Large intestine (tissue), 3 donors: ENCODE measurements at regions not wholly inside any gene's neighbourhood (a gene's known extent, or its start where the extent isn't known, plus 50 kb on each side); places are given as distances from the start of the nearest gene placed in this dataset.

Experiments
- DNase-seq, 2 donors: peaks; one replicate each; pipeline versions ENCODE4 v3.0.0 to v3.0.0-alpha.2; 2013
- H3K27ac ChIP-seq: one replicate; pipeline ENCODE4 v1.5.1; 2013; ENCODE audit warnings: low read length
- H3K27me3 ChIP-seq: 2 replicates; pipeline ENCODE4 v1.6.1; 2013; ENCODE audit warnings: low read length; ENCODE audit not compliant: control insufficient read depth, insufficient read depth
- H3K36me3 ChIP-seq: 2 replicates; pipeline ENCODE4 v1.6.1; 2013; ENCODE audit warnings: low read length; ENCODE audit not compliant: control insufficient read depth, insufficient read depth
- H3K4me1 ChIP-seq: one replicate; pipeline ENCODE4 v1.6.1; 2013; ENCODE audit warnings: low read length; ENCODE audit not compliant: control insufficient read depth, insufficient read depth
- H3K4me3 ChIP-seq: one replicate; pipeline ENCODE4 v1.5.1; 2013; ENCODE audit warnings: low read length
- H3K9me3 ChIP-seq: one replicate; pipeline ENCODE4 v1.6.1; 2013; ENCODE audit warnings: mild to moderate bottlenecking, low read depth, low read length, moderate library complexity; ENCODE audit not compliant: control insufficient read depth
- WGBS: methylation state at CpG from one replicate; pipeline ENCODE4 v1.1.5; 2013; ENCODE audit warnings: low lambda C conversion rate; ENCODE audit not compliant: insufficient coverage; 5-methylcytosine and 5-hydroxymethylcytosine counted together

DNA sequence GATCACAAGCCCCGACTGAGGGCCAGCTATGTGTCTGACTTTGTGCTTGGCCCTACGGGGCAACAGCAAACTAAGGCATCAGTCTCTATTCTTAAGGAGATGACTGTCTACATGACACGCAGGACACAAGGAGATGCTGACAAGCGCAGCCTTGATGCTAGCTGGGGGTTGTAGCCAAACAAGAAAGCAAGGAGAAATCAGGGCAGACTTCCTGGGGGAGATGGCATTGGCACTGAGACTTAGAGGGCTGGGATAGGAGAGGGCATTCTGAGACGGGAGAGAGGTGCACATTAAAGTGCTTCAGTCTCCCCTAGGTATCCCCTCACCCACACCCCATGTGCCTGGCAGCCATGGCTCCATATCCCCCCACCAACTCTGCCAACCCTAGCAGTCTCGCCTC lies 210.8 kb upstream of the POU3F1 start:
- Histone ChIP-seq H3K36me3 (no peaks in the 10 kb centered on the region), H3K9me3 (peaks cover 3% of the 10 kb centered on the region), H3K4me3 (no peak overlapping the region), H3K4me1 (no peaks in the 10 kb centered on the region), H3K27ac (no peak overlapping the region), H3K27me3 (peaks cover 25% of the 10 kb centered on the region)
- DNase-seq, result no peak
- no CpG with 5 or more reads among the region's 6 CpGs for WGBS

DNA sequence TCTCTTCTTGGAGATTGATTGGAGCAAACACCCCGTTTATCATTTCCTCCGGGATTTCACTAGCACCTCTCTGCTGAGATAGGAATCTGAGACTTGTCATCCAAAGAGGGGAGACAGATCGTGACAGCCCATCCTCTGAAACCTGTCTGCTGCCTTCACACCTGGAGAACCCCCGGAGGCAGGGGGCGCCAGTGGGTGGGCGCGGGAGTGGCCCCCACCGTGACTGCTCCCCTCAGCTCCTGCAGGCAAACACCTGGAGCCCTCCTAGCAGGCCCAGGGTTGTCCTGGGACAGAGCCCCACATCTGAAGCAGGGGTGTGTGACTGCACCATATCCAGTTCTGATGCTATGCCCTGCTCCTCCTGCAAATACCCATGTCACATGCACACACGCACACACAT lies 209.5 kb upstream of the POU3F1 start:
- Histone ChIP-seq H3K9me3 (peaks cover 3% of the 10 kb centered on the region), H3K4me1 (no peaks in the 10 kb centered on the region), H3K27ac (no peak overlapping the region), H3K4me3 (no peak overlapping the region), H3K27me3 (peaks cover 25% of the 10 kb centered on the region), H3K36me3 (no peaks in the 10 kb centered on the region)
- DNase-seq, result no peak
- no CpG with 5 or more reads among the region's 9 CpGs for whole genome bisulfite sequencing

DNA sequence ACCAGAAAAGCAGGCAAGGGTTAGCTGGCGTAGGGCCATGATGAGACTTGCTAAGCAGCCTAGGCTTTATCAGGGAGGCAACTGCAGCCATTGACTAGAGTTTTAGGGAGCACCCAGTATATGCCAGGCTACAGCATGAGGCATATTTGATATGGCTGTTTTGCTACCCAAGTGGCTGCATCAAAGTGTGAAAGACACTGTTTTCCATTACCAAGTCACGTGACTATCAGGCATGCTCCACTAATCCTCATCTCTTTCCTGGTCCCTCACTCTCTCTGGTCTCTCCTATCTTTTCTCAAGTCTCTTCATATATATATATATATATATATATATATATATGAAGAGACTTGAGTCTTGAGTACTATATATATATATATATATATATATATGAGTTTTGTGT lies 206.7 kb upstream of the POU3F1 start:
- Histone ChIP-seq H3K9me3 (no peaks in the 10 kb centered on the region), H3K27me3 (peaks cover 18% of the 10 kb centered on the region), H3K27ac (no peak overlapping the region), H3K36me3 (no peaks in the 10 kb centered on the region), H3K4me1 (no peaks in the 10 kb centered on the region), H3K4me3 (no peak overlapping the region)
- WGBS, result no CpG with 5 or more reads among the region's 2 CpGs
- no peak for DNase-seq

DNA sequence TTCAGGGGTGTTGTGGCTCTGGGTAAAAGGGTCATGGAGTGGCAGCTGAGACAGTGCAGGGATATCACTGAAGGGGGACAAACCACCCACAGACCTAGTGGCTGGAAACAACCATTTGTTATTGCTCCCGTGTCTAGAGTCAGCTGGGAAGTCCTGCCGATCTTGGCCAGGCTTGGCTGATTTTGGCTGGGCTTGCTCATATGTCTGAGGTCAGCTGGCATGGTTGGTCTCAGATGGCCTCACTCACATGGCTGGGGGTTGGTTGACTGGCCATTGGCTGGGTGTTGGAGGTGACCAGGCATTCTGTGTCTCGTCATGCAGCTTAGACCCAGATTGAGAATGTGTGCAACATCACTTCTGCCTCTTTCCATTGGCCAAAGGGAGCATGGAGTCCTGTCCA lies 203.8 kb upstream of the POU3F1 start:
- no CpG with 5 or more reads among the region's 3 CpGs for WGBS
- no peak overlapping the region for H3K27ac ChIP-seq
- no peaks in the 10 kb centered on the region for H3K9me3 ChIP-seq
- no peak for DNase-seq
- H3K4me1 ChIP-seq, result peaks cover 16% of the 10 kb centered on the region
- H3K4me3 ChIP-seq, result no peak overlapping the region
- no peaks in the 10 kb centered on the region for H3K36me3 ChIP-seq
- peaks cover 12% of the 10 kb centered on the region for H3K27me3 ChIP-seq

DNA sequence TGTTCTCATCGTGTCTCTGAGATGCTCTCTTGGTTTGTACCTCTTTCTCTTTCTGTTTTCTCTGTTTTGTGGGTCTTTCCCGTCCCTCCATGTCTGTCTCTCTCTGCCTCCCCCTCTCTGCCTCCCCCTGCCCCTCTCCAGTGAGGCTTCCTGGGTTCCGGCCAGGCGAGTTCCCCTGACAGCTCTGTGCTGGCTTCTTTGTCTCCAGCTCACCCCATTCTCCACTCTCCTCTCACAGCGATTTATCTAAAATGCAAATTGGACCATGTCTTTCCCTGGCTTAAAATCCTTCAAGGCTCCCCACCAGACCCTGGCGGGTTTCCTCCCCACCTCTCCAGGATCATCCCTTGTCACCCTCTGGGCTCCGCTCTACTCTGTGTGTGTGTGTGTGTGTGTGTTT lies 202.4 kb upstream of the POU3F1 start:
- no peaks in the 10 kb centered on the region for H3K36me3 ChIP-seq
- H3K27ac ChIP-seq, result no peak overlapping the region
- H3K9me3 ChIP-seq, result no peaks in the 10 kb centered on the region
- no peak overlapping the region for H3K4me3 ChIP-seq
- WGBS, result 100% methylated on average over 1 of the region's 7 CpGs
- H3K27me3 ChIP-seq, result peaks cover 16% of the 10 kb centered on the region
- DNase-seq, result no peak
- H3K4me1 ChIP-seq, result peaks cover 16% of the 10 kb centered on the region

DNA sequence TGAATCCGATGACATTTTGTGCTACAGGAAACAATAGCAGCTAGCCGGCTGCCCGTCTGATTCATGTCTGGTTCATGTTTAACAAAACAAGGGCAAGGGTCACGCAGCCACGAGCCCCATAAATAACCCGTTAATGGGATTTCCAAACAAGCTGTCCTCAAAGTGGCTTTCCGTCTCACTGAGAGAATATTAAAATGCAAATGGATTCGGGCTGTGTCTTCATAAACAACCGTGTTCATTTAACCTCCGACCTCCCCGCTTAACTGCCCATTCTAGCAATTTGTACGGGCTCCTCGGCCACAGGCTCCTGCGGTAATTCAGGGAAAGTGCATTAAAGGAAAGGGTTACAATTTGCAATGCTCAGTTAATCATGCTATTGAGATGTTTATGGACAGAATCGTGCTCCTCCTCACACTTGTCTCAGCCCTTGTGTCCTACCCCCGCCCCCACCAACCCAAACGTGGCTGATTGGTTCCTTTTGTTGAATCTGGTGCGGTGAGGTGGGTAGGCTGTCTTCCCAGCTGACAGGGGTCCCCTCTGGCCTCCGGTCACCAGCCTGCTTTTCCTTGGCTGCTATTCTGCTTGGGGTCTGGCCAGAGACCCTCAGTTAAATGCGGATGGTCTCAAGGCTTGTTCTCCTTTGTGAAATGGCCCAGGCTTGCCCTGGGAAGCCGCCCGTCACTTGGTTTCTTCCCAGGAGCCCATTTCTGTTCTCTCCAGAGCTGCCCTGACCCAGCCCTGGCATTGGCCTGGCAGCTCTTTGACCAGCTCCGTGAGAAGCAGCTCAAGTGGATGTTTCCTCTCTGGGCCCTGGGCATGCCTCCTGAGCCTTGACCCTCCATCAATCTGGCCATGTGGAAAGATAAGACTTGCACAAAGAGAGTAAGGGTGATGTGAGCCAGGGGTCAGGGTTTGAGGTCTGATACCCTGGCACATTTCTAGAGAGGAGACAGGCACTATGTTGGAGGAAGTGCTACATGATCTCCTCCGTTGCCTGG lies 200.7 kb upstream of the POU3F1 start:
- peaks cover 21% of the 10 kb centered on the region for H3K4me1 ChIP-seq
- H3K27me3 ChIP-seq, result peaks cover 13% of the 10 kb centered on the region
- no peak overlapping the region for H3K4me3 ChIP-seq
- H3K27ac ChIP-seq, result no peak overlapping the region
- peak; percentile 54 to 83 for DNase-seq
- WGBS, result no CpG with 5 or more reads among the region's 24 CpGs
- H3K36me3 ChIP-seq, result no peaks in the 10 kb centered on the region
- no peaks in the 10 kb centered on the region for H3K9me3 ChIP-seq

DNA sequence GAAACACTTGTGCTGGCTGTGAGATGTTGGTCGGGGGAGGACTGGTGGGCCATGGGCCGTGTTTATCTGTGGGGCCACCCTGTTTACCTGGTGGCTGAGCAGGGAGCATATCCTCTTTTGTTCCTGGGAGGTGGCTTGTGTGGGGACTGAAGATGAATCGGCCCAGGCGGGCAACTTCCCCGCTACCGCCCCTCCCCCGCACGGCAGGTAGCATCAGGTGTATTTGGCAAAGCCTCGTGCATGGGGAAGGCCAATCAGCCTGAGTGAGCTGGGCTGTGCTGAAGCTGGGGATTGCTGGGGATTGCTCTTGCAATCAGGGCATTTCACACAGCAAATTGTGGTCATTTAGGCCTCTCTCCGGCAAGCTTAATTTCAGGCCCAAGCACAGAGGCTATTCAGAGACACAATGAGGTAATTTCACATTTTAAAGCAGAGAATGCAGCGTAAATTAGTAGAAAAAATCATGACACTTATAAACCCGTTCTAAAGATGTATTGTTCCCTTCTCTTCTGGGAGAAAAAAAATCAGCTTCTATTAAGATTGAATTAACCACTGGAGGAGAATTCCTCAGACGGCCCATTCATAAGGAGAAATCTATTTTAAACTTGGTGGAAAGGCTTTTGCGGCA lies 197.7 kb upstream of the POU3F1 start:
- no peaks in the 10 kb centered on the region for H3K9me3 ChIP-seq
- no peak overlapping the region for H3K4me3 ChIP-seq
- DNase-seq, result no peak
- H3K27ac ChIP-seq, result no peak overlapping the region
- H3K27me3 ChIP-seq, result peaks cover 6% of the 10 kb centered on the region
- no CpG with 5 or more reads among the region's 14 CpGs for WGBS
- H3K36me3 ChIP-seq, result no peaks in the 10 kb centered on the region
- peaks cover 21% of the 10 kb centered on the region for H3K4me1 ChIP-seq

DNA sequence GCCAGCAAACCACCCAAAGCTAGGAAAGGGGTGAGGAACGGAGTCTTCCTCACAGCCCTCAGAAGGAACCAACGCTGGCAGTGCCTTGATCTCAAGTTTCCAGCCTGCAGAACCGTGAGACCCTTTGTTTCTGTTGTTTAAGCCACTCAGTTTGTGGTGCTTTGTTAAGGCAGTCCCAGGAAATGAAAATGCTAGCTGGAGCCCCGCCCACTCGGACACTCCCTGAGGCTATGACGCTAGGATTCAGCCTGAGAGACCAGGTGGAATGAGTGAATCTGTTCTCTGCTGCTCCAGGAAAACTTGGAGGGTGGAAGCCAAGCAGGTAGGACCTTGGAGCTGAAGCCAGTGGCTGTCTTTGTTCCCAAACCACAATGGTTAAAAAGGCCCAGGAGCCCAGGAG lies 196.5 kb upstream of the POU3F1 start:
- peaks cover 4% of the 10 kb centered on the region for H3K27me3 ChIP-seq
- whole genome bisulfite sequencing, result no CpG with 5 or more reads among the region's 6 CpGs
- H3K27ac ChIP-seq, result no peak overlapping the region
- H3K36me3 ChIP-seq, result no peaks in the 10 kb centered on the region
- no peak overlapping the region for H3K4me3 ChIP-seq
- H3K9me3 ChIP-seq, result no peaks in the 10 kb centered on the region
- peak; percentile 53 to 73 for DNase-seq
- H3K4me1 ChIP-seq, result peaks cover 21% of the 10 kb centered on the region

DNA sequence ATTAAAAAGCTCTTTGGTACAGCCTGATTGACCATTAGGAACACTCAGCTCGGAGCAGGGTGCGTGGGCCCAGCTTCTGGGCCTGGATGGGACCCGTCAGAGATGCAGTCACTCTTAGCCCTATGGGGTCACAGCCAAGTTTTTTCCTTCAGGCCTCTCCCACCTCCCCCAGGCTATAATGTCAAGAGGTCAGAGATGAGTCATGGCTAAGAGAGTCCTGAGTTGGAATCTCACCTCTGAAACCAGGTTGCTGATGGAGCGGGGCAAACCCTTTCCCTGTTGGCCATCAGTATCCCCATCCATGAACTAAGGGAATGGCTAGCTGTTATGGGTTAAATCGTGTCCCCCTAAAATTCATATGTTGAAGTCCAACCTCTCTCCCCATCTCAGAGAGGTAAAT lies 195.9 kb upstream of the POU3F1 start:
- DNase-seq, result no peak
- no peak overlapping the region for H3K27ac ChIP-seq
- H3K4me1 ChIP-seq, result peaks cover 16% of the 10 kb centered on the region
- no peaks in the 10 kb centered on the region for H3K36me3 ChIP-seq
- WGBS, result no CpG with 5 or more reads among the region's 5 CpGs
- H3K9me3 ChIP-seq, result no peaks in the 10 kb centered on the region
- H3K27me3 ChIP-seq, result peaks cover 4% of the 10 kb centered on the region
- H3K4me3 ChIP-seq, result no peak overlapping the region

DNA sequence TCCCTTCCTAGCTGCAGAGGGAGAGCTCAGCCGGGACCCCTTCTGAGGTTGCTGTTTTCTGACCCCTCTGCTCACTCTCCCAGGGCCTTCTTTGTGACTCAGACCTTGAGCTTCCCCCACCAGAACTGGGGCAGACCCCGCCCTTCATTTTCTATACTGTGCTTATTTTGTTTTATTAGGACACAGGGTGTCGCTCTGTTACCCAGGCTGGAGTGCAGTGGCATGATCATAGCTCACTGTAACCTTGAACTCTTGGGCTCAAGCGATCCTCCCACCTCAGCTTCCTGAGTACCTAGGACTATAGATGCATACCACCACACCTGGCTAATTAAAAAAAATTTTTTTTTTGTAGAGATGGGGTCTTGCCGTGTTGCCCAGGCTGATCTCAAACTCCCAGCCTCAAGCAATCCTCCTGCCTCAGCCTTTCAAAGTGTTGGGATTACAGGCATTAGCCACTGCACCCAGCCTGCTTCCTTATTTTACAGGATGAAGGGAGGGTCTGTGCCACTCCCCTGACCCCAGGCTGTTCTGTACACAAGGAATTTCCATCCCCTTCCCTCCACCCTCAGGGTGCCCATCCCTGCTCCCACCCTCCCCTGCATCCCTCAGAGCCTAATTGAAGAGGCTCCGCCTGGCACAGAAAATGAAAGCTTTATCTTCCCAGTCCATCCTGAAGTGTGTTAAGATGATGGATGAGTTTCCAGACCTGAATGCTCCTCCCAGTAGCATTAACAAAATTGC lies 195.2 kb upstream of the POU3F1 start:
- no peak overlapping the region for H3K27ac ChIP-seq
- 90% methylated on average over 2 of the region's 6 CpGs for WGBS
- H3K4me1 ChIP-seq, result peaks cover 9% of the 10 kb centered on the region
- peaks cover 6% of the 10 kb centered on the region for H3K27me3 ChIP-seq
- DNase-seq, result no peak
- H3K36me3 ChIP-seq, result no peaks in the 10 kb centered on the region
- no peak overlapping the region for H3K4me3 ChIP-seq
- no peaks in the 10 kb centered on the region for H3K9me3 ChIP-seq
